Colonic mucosa (tissue), 4 donors: ENCODE measurements at regions not wholly inside any gene's neighbourhood (a gene's known extent, or its start where the extent isn't known, plus 50 kb on each side); places are given as distances from the start of the nearest gene placed in this dataset.

ENCODE experiments used
- DNase-seq: peaks from one replicate; pipeline ENCODE4 v3.0.0-alpha.2; 2020
- H3K27ac ChIP-seq: fragments of 200-600 bp; one replicate; pipeline ENCODE4 v1.8.0; 2021
- H3K27me3 ChIP-seq: fragments of 200-600 bp; one replicate; pipeline ENCODE4 v1.8.0; 2021
- H3K36me3 ChIP-seq: fragments of 200-600 bp; one replicate; pipeline ENCODE4 v1.8.0; 2021
- H3K4me1 ChIP-seq: fragments of 200-600 bp; one replicate; pipeline ENCODE4 v1.8.0; 2021; ENCODE audit warnings: mild to moderate bottlenecking
- H3K4me3 ChIP-seq: fragments of 200-600 bp; one replicate; pipeline ENCODE4 v1.8.0; 2021
- H3K9ac ChIP-seq, 2 donors: one replicate each; pipeline ENCODE4 v1.7.0; 2013; ENCODE audit warnings: control low read depth in 2 of 2, low read depth in 2 of 2, low read length in 2 of 2
- H3K9me3 ChIP-seq: fragments of 200-600 bp; one replicate; pipeline ENCODE4 v1.8.0; 2021
- intact Hi-C: fragments of 100-400 bp; cut with DNase I; formaldehyde crosslinking; loops from one replicate; pipeline ENCODE4 v1.14.1; 2022
- TF ChIP-seq, protein P1 (sequence below): fragments of 200-600 bp; IDR thresholded peaks from one replicate; pipeline ENCODE4 v1.8.0; 2022; ENCODE audit warnings: antibody characterized with exemption, mild to moderate bottlenecking
- donor health status: healthy.
- donor health status: DM: no; HTN: no; CAD: no.
- donor health status: DM: no; HTN: no; CAD: no.

- TF ChIP-seq, protein P1, sequence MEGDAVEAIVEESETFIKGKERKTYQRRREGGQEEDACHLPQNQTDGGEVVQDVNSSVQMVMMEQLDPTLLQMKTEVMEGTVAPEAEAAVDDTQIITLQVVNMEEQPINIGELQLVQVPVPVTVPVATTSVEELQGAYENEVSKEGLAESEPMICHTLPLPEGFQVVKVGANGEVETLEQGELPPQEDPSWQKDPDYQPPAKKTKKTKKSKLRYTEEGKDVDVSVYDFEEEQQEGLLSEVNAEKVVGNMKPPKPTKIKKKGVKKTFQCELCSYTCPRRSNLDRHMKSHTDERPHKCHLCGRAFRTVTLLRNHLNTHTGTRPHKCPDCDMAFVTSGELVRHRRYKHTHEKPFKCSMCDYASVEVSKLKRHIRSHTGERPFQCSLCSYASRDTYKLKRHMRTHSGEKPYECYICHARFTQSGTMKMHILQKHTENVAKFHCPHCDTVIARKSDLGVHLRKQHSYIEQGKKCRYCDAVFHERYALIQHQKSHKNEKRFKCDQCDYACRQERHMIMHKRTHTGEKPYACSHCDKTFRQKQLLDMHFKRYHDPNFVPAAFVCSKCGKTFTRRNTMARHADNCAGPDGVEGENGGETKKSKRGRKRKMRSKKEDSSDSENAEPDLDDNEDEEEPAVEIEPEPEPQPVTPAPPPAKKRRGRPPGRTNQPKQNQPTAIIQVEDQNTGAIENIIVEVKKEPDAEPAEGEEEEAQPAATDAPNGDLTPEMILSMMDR: no peak
- Histone ChIP-seq H3K9ac (no peak overlapping the region), H3K27me3 (no peaks in the 10 kb centered on the region), H3K9me3 (no peaks in the 10 kb centered on the region), H3K27ac (no peak overlapping the region), H3K36me3 (no peaks in the 10 kb centered on the region), H3K4me1 (no peaks in the 10 kb centered on the region), H3K4me3 (no peak overlapping the region)
- no peak for DNase-seq
- intact Hi-C loops: no loop called here
These were observed 1016.1 kb downstream of the KCNT2 start for GRCh38 chr1:195591917-195592672.

- Histone ChIP-seq H3K9ac (no peak overlapping the region), H3K4me3 (no peak overlapping the region), H3K27ac (no peak overlapping the region), H3K27me3 (no peaks in the 10 kb centered on the region), H3K36me3 (no peaks in the 10 kb centered on the region), H3K9me3 (no peaks in the 10 kb centered on the region), H3K4me1 (no peaks in the 10 kb centered on the region)
- TF ChIP-seq, protein P1: no peak
- no peak for DNase-seq
- intact Hi-C loops: no loop called here
These were observed 1017.6 kb downstream of the KCNT2 start for GRCh38 chr1:195590649-195591048.

- Histone ChIP-seq H3K9me3 (no peaks in the 10 kb centered on the region), H3K36me3 (no peaks in the 10 kb centered on the region), H3K4me3 (no peak overlapping the region), H3K9ac (no peak overlapping the region), H3K4me1 (no peaks in the 10 kb centered on the region), H3K27me3 (no peaks in the 10 kb centered on the region), H3K27ac (no peak overlapping the region)
- TF ChIP-seq, protein P1: no peak
- DNase-seq: no peak
- intact Hi-C loops: no loop called here
These were observed 1023.2 kb downstream of the KCNT2 start for GRCh38 chr1:195584870-195585624.

DNA sequence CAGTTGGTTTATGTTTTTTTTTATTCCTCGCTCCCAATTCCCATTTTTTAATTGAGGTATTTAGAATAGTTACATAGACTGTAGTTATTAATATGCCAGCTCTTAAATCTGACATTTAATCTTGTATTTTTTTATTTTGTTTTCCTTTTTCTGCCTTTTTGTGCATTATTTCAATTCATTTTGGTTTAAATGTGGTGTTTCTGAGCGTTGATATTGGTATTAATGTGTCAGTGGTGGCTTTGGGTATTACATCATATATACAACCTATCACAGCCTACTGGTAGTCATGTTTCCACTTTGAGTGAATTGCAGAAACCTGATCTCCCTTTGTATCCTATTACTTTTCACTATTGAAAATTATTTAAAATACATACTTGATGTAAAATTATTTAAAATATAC lies 1027.3 kb downstream of the KCNT2 start:
- TF ChIP-seq, protein P1: no peak
- Histone ChIP-seq H3K27ac (no peak overlapping the region), H3K4me1 (no peaks in the 10 kb centered on the region), H3K9ac (no peak overlapping the region), H3K27me3 (no peaks in the 10 kb centered on the region), H3K4me3 (no peak overlapping the region), H3K9me3 (no peaks in the 10 kb centered on the region), H3K36me3 (no peaks in the 10 kb centered on the region)
- intact Hi-C loops: no loop called here
- no peak for DNase-seq

DNA sequence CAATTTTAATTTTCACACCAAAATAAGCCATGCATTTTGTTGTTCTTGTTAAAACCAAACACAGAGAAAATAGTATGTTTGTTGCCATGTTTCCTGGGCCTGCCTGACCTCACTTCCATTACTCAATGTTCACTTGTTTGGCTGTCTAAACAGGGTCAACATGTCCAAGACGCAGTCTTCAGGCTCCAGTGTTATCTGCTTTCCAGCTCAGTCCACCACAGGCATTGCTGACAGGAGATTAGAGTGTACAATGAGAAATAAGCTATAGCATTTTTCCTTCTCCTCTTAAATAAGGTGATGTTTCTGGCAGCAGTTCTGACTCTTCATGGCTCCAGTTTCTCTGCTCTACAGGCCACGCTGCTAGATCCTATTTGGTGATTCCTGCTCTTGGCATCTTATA lies 1030.5 kb downstream of the KCNT2 start:
- no peaks in the 10 kb centered on the region for H3K4me1 ChIP-seq
- H3K9ac ChIP-seq: no peak overlapping the region
- no peak overlapping the region for H3K27ac ChIP-seq
- H3K36me3 ChIP-seq: no peaks in the 10 kb centered on the region
- TF ChIP-seq, protein P1: no peak
- no peak for DNase-seq
- intact Hi-C loops: no loop called here
- no peaks in the 10 kb centered on the region for H3K27me3 ChIP-seq
- H3K4me3 ChIP-seq: no peak overlapping the region
- no peaks in the 10 kb centered on the region for H3K9me3 ChIP-seq
